Heart right ventricle (tissue), 16 donors: ENCODE measurements at regions not wholly inside any gene's neighbourhood (a gene's known extent, or its start where the extent isn't known, plus 50 kb on each side); places are given as distances from the start of the nearest gene placed in this dataset.

Source experiments
- ATAC-seq, 8 donors: fragments of 200-7000 bp; cut with Tn5 transposase; one replicate each; pipeline ENCODE4 v1.9.1; 2020; ENCODE audit warnings: mild to moderate bottlenecking in 8 of 8, moderate library complexity in 8 of 8, moderate number of reproducible peaks in 1 of 8
- DNase-seq, 2 donors: peaks; one replicate each; pipeline ENCODE4 v3.0.0-alpha.2; 2020
- H3K27ac ChIP-seq, 10 donors: fragments of 200-600 bp; sonication (generic) in 2 of 10; one replicate each; pipeline versions ENCODE4 v1.5.0 to v1.8.0; 2020 to 2022; ENCODE audit warnings: mild to moderate bottlenecking in 3 of 10
- H3K27me3 ChIP-seq, 7 donors: fragments of 200-600 bp; one replicate each; pipeline ENCODE4 v1.8.0; 2021 to 2022; ENCODE audit warnings: mild to moderate bottlenecking in 2 of 7
- H3K36me3 ChIP-seq, 9 donors: fragments of 200-600 bp; sonication (generic) in 1 of 9; one replicate each; pipeline versions ENCODE4 v1.5.0 to v1.8.0; 2020 to 2022; ENCODE audit warnings: mild to moderate bottlenecking in 2 of 9
- H3K4me1 ChIP-seq, 9 donors: fragments of 200-600 bp; sonication (generic) in 1 of 9; one replicate each; pipeline versions ENCODE4 v1.5.0 to v1.8.0; 2020 to 2022; ENCODE audit warnings: mild to moderate bottlenecking in 4 of 9
- H3K4me3 ChIP-seq, 10 donors: fragments of 200-600 bp; sonication (generic) in 2 of 10; one replicate each; pipeline versions ENCODE4 v1.5.0 to v1.8.0; 2020 to 2022; ENCODE audit warnings: mild to moderate bottlenecking in 7 of 10, moderate library complexity in 2 of 10
- H3K9me3 ChIP-seq, 11 donors: fragments of 200-600 bp in 10 of 11; sonication (generic) in 2 of 11; one replicate each; pipeline versions ENCODE4 v1.5.0 to v1.8.0; 2013 to 2022; ENCODE audit warnings: mild to moderate bottlenecking in 2 of 11, control low read depth in 1 of 11, moderate library complexity in 1 of 11
- WGBS, 2 donors: extraction: QIAGEN DNeasy Blood & Tissue Kit; methylation state at CpG; one replicate each; pipeline ENCODE4 v1.1.7; 2013; ENCODE audit warnings: inconsistent platforms in 1 of 2; 5-methylcytosine and 5-hydroxymethylcytosine counted together
- intact Hi-C, 10 donors: fragments of 100-400 bp; cut with DNase I; formaldehyde crosslinking; loops; one replicate each; pipeline versions ENCODE4 v1.11.1 to v1.14.2; 2022
- TF ChIP-seq, protein P1 (sequence below), 9 donors: fragments of 200-600 bp; sonication (generic) in 2 of 9; IDR thresholded peaks; one replicate each; pipeline versions ENCODE4 v1.5.0 to v1.8.0; 2021 to 2022; ENCODE audit warnings: antibody characterized with exemption in 9 of 9, mild to moderate bottlenecking in 5 of 9, moderate library complexity in 1 of 9
- donor health status: Arrhythmogenic right ventricular cardiomyopathy.
- donor health status: ischemic (EF 13 %, LVEDD 7.1; RV severe dilation, severe dysfunction).
- donor health status: healthy with polysubstance abuse.
- donor health status: DM: no; HTN: yes; CAD: no.
- donor health status: DM: no; HTN: no; CAD: no.
- donor health status: ischemic (EF 25% LVEDD 6.9; RV normal size, moderate dysfunction).
- donor health status: ischemic (EF 25% LVEDD 5.7; RV mildly dilated, moderate dysfunction).
- donor health status: healthy.
- donor health status: DM: yes; HTN: yes; CAD: no.
- donor health status: Ischemic cardiomyopathy.
- donor health status: ischemic (EF 35%, LVEDD 5.7; RV mildly dilated, moderate dysfunction).
- donor health status: nonischemic (EF 11% LVEDD 7.7; RV severe dilation, severe dysfunction).
- donor health status: DM: yes; HTN: yes; CAD: no.
- donor health status: PGD.
- donor health status: ischemic (EF 29% LVEDD 5.4; RV normal size, mild dysfunction).
- donor health status: nonischemic (EF 23%, LVEDD 6.1; RV moderate dilation, normal function).

DNA sequence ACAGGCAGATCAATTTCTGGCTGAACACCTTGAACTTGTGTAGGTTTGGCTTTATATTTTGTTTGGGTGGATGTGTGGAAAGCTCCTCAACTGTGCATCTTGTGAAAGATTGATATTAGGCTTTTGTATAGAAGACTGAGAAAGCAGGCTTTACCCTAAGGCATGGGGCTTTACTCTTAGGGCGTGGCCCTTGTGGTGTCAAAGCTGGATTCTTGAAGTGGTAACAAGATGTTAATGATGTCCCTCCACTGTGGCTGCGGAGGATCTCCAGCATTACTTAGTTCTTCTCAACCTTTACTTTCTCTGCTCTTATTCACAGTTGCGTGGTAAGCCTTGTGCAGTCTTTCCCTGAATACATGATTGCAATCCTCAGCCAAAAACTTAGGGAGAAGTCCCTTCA is 54.1 kb upstream of the HECTD2 start:
- H3K9me3 ChIP-seq, result no peaks in the 10 kb centered on the region
- 88 to 94% methylated on average over 3 of the region's 3 CpGs for WGBS, 2 donors
- DNase-seq (no peak), ATAC-seq (no peak)
- peaks cover 0 to 5% (median 0%) of the 10 kb centered on the region in 9 donors for H3K4me1 ChIP-seq
- H3K4me3 ChIP-seq, result no peak overlapping the region
- H3K27me3 ChIP-seq, result peaks cover 0 to 28% (median 0%) of the 10 kb centered on the region in 7 donors
- intact Hi-C loops, result no loop called here
- no peak overlapping the region for H3K27ac ChIP-seq
- TF ChIP-seq, protein P1, sequence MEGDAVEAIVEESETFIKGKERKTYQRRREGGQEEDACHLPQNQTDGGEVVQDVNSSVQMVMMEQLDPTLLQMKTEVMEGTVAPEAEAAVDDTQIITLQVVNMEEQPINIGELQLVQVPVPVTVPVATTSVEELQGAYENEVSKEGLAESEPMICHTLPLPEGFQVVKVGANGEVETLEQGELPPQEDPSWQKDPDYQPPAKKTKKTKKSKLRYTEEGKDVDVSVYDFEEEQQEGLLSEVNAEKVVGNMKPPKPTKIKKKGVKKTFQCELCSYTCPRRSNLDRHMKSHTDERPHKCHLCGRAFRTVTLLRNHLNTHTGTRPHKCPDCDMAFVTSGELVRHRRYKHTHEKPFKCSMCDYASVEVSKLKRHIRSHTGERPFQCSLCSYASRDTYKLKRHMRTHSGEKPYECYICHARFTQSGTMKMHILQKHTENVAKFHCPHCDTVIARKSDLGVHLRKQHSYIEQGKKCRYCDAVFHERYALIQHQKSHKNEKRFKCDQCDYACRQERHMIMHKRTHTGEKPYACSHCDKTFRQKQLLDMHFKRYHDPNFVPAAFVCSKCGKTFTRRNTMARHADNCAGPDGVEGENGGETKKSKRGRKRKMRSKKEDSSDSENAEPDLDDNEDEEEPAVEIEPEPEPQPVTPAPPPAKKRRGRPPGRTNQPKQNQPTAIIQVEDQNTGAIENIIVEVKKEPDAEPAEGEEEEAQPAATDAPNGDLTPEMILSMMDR (IDR thresholded peaks at IDR 0.05), result no peak
- no peaks in the 10 kb centered on the region for H3K36me3 ChIP-seq

- H3K27ac ChIP-seq, result no peak overlapping the region
- no peak for ATAC-seq
- intact Hi-C loops, result no loop called here
- no peak overlapping the region for H3K4me3 ChIP-seq
- H3K27me3 ChIP-seq, result peaks cover 0 to 30% (median 0%) of the 10 kb centered on the region in 7 donors
- H3K9me3 ChIP-seq, result peaks cover 0 to 7% (median 0%) of the 10 kb centered on the region in 11 donors
- H3K4me1 ChIP-seq, result no peaks in the 10 kb centered on the region
- TF ChIP-seq, protein P1 (IDR thresholded peaks at IDR 0.05), result no peak
- H3K36me3 ChIP-seq, result no peaks in the 10 kb centered on the region
- no peak for DNase-seq
- WGBS, 2 donors, result 92 to 93% methylated on average over 3 of the region's 3 CpGs
Observed at GRCh38 chr10:91357497-91357896, 52.6 kb upstream of the HECTD2 start.
